B cell (primary cell): ENCODE measurements at regions not wholly inside any gene's neighbourhood (a gene's known extent, or its start where the extent isn't known, plus 50 kb on each side); places are given as distances from the start of the nearest gene placed in this dataset.

Source experiments
- ATAC-seq: fragments of 200-7000 bp; cut with Tn5 transposase; one replicate; pipeline ENCODE4 v1.10.0; 2021; ENCODE audit warnings: low read depth, mild to moderate bottlenecking, moderate number of reproducible peaks, moderate library complexity
- CTCF ChIA-PET: fragments of 350-600 bp; sonication (Branson Sonifier 250); formaldehyde crosslinking; loops from one replicate; lab custom pipeline; 2021; ENCODE audit warnings: antibody characterized with exemption, inconsistent platforms; lab: Charles Lee
- POLR2A ChIA-PET: fragments of 350-600 bp; sonication (Branson Sonifier 250); formaldehyde crosslinking; loops from one replicate; lab custom pipeline; 2021; ENCODE audit warnings: antibody characterized with exemption; lab: Charles Lee
- DNase-seq: peaks from one replicate; pipeline ENCODE4 v3.0.0; 2013
- H2AFZ ChIP-seq: 2 replicates; pipeline ENCODE4 v1.6.1; 2012; ENCODE audit warnings: mild to moderate bottlenecking, low read depth, low read length; ENCODE audit not compliant: insufficient read depth, poor library complexity, severe bottlenecking
- H3K27ac ChIP-seq, 2 donors: 1 replicate in 1 of 2; 2 replicates in 1 of 2; pipeline ENCODE4 v1.5.1; 2012 to 2013; ENCODE audit warnings: low read length in 2 of 2, mild to moderate bottlenecking in 2 of 2, moderate library complexity in 1 of 2
- H3K27me3 ChIP-seq, 4 experiments: fragments of 200-600 bp in 1 of 4; sonication (generic) in 1 of 4; replicated peaks in 1 of 4; 1 replicate in 2 of 4; 2 replicates in 2 of 4; pipeline versions ENCODE4 v1.6.1 to v1.7.0; 2013 to 2016; ENCODE audit warnings: low read length in 3 of 4, mild to moderate bottlenecking in 2 of 4, mixed read lengths in 1 of 4, moderate library complexity in 1 of 4; ENCODE audit not compliant: insufficient read depth in 4 of 4, control insufficient read depth in 3 of 4; ENCODE audit errors: control extremely low read depth in 1 of 4
- H3K36me3 ChIP-seq, 2 experiments: replicated peaks in 1 of 2; 1 replicate in 1 of 2; 2 replicates in 1 of 2; pipeline versions ENCODE4 v1.6.1 to v1.7.1; 2013; ENCODE audit warnings: low read length in 1 of 2; ENCODE audit not compliant: insufficient read depth in 2 of 2, control insufficient read depth in 1 of 2; ENCODE audit errors: control extremely low read depth in 1 of 2, extremely low read depth in 1 of 2
- H3K4me1 ChIP-seq, 2 donors: fragments of 200-600 bp in 1 of 2; sonication (generic) in 1 of 2; 1 replicate in 1 of 2; 2 replicates in 1 of 2; pipeline versions ENCODE4 v1.5.1 to v1.6.1; 2013 to 2017; ENCODE audit warnings: low read length in 2 of 2; ENCODE audit not compliant: control insufficient read depth in 2 of 2, insufficient read depth in 2 of 2
- H3K4me2 ChIP-seq: replicated peaks from 2 replicates; pipeline ENCODE3; 2012; ENCODE audit warnings: mild to moderate bottlenecking, low read depth, low read length; ENCODE audit not compliant: poor library complexity, severe bottlenecking
- H3K4me3 ChIP-seq, 5 experiments: fragments of 200-600 bp in 1 of 5; sonication (generic) in 1 of 5; 1 replicate in 3 of 5; 2 replicates in 2 of 5; pipeline versions ENCODE4 v1.5.1 to v1.7.0; 2011 to 2016; ENCODE audit warnings: low read length in 4 of 5, mild to moderate bottlenecking in 4 of 5, low read depth in 2 of 5, control low read depth in 1 of 5, moderate library complexity in 1 of 5; ENCODE audit not compliant: insufficient read depth in 1 of 5; ENCODE audit errors: control extremely low read depth in 1 of 5, extremely low read depth in 1 of 5
- H3K79me2 ChIP-seq: fragments of 200-600 bp; sonication (generic); one replicate; pipeline ENCODE4 v1.6.0; 2016; ENCODE audit warnings: low read length; ENCODE audit not compliant: control insufficient read depth, insufficient read depth
- H3K9ac ChIP-seq: fragments of 200-600 bp; sonication (generic); 2 replicates; pipeline ENCODE4 v1.6.1; 2017; ENCODE audit warnings: mild to moderate bottlenecking, low read length, moderate library complexity
- H3K9me3 ChIP-seq, 3 donors: one replicate each; pipeline versions ENCODE4 v1.6.1 to v1.7.1; 2013; ENCODE audit warnings: low read length in 2 of 3; ENCODE audit not compliant: control insufficient read depth in 2 of 3, insufficient read depth in 1 of 3; ENCODE audit errors: control extremely low read depth in 1 of 3
- H4K20me1 ChIP-seq: 2 replicates; pipeline ENCODE4 v1.6.0; 2012; ENCODE audit warnings: mild to moderate bottlenecking, low read length; ENCODE audit not compliant: insufficient read depth, control insufficient read depth, poor library complexity, severe bottlenecking
- H3K27ac Mint-ChIP-seq: one replicate; pipeline ENCODE4 v1.8.0; 2021; ENCODE audit warnings: mixed read lengths
- H3K27me3 Mint-ChIP-seq: one replicate; pipeline ENCODE4 v1.8.0; 2021; ENCODE audit warnings: mixed read lengths
- H3K4me1 Mint-ChIP-seq: one replicate; pipeline ENCODE4 v1.8.0; 2021; ENCODE audit warnings: mixed read lengths
- H3K4me3 Mint-ChIP-seq: one replicate; pipeline ENCODE4 v1.8.0; 2021; ENCODE audit warnings: mixed read lengths
- H3K9me3 Mint-ChIP-seq: one replicate; pipeline ENCODE4 v1.8.0; 2022; ENCODE audit warnings: mixed read lengths; ENCODE audit not compliant: insufficient read depth
- EZH2 ChIP-seq: IDR thresholded peaks from 2 replicates; pipeline ENCODE4 v1.6.1; 2012; ENCODE audit warnings: borderline replicate concordance, low read depth, mild to moderate bottlenecking, moderate library complexity, low read length; ENCODE audit not compliant: insufficient read depth, poor library complexity, severe bottlenecking
- whole genome bisulfite sequencing: methylation state at CpG from one replicate; pipeline ENCODE4 v1.1.5; 2013; ENCODE audit warnings: missing lambda C conversion rate; ENCODE audit not compliant: insufficient coverage; 5-methylcytosine and 5-hydroxymethylcytosine counted together
- intact Hi-C: fragments of 100-400 bp; cut with micrococcal nuclease; formaldehyde crosslinking; loops from one replicate; pipeline ENCODE4 v1.10.0; 2022
- TF ChIP-seq, protein P1 (sequence below): fragments of 200-600 bp; IDR thresholded peaks from one replicate; pipeline ENCODE4 v1.8.0; 2022; ENCODE audit warnings: antibody characterized with exemption, mild to moderate bottlenecking

DNA sequence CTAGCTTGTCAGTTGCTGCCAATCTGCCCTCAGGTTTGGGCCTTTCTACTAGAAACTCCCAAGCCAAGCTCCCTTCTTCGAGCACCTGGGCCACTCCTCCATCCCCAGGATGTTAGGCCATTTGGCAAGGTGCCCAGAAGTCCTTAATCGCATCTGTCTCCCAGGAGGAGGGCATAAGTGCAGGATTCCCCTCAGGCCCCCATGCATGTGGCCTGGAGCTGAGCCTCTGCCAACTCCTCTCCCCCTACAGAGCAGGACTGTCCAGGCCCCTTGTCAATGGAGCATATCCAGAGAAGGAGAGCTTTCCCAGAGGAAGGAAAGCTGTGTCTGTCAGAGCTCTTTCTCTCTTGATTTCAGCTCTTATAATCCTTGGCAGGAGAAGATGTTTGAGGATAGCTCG lies 182.6 kb upstream of the ROPN1 start:
- ChIA-PET POLR2A (no interaction called here), CTCF (no interaction called here)
- no peaks in the 10 kb centered on the region for H3K36me3 ChIP-seq
- TF ChIP-seq EZH2: no peak
- TF ChIP-seq, protein P1, sequence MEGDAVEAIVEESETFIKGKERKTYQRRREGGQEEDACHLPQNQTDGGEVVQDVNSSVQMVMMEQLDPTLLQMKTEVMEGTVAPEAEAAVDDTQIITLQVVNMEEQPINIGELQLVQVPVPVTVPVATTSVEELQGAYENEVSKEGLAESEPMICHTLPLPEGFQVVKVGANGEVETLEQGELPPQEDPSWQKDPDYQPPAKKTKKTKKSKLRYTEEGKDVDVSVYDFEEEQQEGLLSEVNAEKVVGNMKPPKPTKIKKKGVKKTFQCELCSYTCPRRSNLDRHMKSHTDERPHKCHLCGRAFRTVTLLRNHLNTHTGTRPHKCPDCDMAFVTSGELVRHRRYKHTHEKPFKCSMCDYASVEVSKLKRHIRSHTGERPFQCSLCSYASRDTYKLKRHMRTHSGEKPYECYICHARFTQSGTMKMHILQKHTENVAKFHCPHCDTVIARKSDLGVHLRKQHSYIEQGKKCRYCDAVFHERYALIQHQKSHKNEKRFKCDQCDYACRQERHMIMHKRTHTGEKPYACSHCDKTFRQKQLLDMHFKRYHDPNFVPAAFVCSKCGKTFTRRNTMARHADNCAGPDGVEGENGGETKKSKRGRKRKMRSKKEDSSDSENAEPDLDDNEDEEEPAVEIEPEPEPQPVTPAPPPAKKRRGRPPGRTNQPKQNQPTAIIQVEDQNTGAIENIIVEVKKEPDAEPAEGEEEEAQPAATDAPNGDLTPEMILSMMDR: no peak
- 68% methylated on average over 3 of the region's 3 CpGs for WGBS
- H3K79me2 ChIP-seq: no peaks in the 10 kb centered on the region
- H3K9ac ChIP-seq: no peak overlapping the region
- ATAC-seq (no peak), DNase-seq (no peak)
- no peaks in the 10 kb centered on the region for H3K4me1 Mint-ChIP-seq
- H3K4me3 ChIP-seq: no peak overlapping the region
- no peak overlapping the region for H3K4me2 ChIP-seq
- peaks cover 3% of the 10 kb centered on the region for H3K27me3 Mint-ChIP-seq
- H4K20me1 ChIP-seq: no peaks in the 10 kb centered on the region
- H3K9me3 ChIP-seq: no peaks in the 10 kb centered on the region
- no peak overlapping the region for H3K4me3 Mint-ChIP-seq
- intact Hi-C loops: no loop called here
- H2AFZ ChIP-seq: no peak overlapping the region
- no peak overlapping the region for H3K27ac ChIP-seq
- H3K27me3 ChIP-seq: peaks cover 0 to 1% (median 0%) of the 10 kb centered on the region in 4 experiments
- no peaks in the 10 kb centered on the region for H3K4me1 ChIP-seq
- no peak overlapping the region for H3K27ac Mint-ChIP-seq
- H3K9me3 Mint-ChIP-seq: no peaks in the 10 kb centered on the region

DNA sequence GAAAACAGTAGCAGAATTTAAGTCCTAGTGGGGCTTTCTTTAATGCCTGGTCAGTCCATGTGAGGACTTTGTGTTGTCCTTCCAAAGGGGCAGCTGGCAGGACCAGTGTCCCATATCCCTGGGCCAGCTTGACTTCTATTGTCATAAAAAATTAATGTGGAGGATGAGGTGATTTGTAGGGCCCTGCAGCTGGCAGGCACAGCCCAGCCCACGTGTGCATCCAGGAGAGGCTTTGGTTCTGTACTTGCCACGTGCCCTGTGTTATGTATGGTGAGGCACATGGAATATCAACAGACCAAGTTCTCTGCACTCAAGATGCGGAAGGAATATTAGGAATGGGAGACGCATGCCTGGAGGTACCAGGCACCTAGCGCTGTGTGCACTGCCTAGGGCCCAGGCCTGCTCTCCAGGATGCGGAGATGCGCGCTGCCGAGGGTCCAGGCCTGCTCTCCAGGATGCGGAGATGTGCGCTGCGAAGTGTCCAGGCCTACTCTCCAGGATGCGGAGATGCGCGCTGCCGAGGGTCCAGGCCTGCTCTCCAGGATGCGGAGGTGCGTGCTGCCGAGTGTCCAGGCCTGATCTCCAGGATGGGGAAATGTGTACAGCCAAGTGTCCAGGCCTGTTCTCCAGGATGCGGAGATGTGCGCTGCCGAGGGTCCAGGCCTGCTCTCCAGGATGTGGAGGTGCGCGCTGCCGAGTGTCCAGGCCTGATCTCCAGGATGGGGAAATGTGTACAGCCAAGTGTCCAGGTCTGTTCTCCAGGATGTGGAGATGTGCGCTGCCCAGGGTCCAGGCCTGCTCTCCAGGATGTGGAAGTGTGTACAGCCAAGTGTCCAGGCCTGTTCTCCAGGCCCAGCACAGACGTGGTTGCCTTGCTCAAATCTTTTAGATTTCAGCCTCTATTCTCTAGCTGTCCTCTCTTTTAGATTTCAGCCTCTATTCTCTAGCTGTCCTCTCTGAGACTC lies 183.3 kb upstream of the ROPN1 start:
- CTCF ChIA-PET: no interaction called here
- Mint-ChIP-seq H3K4me1 (no peaks in the 10 kb centered on the region), H3K27me3 (no peaks in the 10 kb centered on the region), H3K9me3 (no peaks in the 10 kb centered on the region), H3K4me3 (no peak overlapping the region), H3K27ac (no peak overlapping the region)
- H2AFZ ChIP-seq: no peak overlapping the region
- 96% methylated on average over 24 of the region's 27 CpGs for WGBS
- no peak overlapping the region for H3K4me2 ChIP-seq
- H3K9ac ChIP-seq: no peak overlapping the region
- intact Hi-C loops: no loop called here
- no peaks in the 10 kb centered on the region for H3K79me2 ChIP-seq
- no peaks in the 10 kb centered on the region for H3K36me3 ChIP-seq
- ATAC-seq (no peak), DNase-seq (no peak)
- H3K4me3 ChIP-seq: no peak overlapping the region
- H3K9me3 ChIP-seq: no peaks in the 10 kb centered on the region
- TF ChIP-seq EZH2: no peak
- TF ChIP-seq, protein P1: no peak
- no peaks in the 10 kb centered on the region for H3K4me1 ChIP-seq
- no peak overlapping the region for H3K27ac ChIP-seq
- no peaks in the 10 kb centered on the region for H3K27me3 ChIP-seq
- POLR2A ChIA-PET: no interaction called here
- H4K20me1 ChIP-seq: no peaks in the 10 kb centered on the region
